ENCODE measurements at regions not wholly inside any gene's neighbourhood (a gene's known extent, or its start where the extent isn't known, plus 50 kb on each side); places are given as distances from the start of the nearest gene placed in this dataset.

GRCh38 chr6:130520221-130520620 is 154.4 kb downstream of the TMEM200A start:
- no peaks in the 10 kb centered on the region for H3K36me3 Mint-ChIP-seq (ENCODE audit: low read depth)
- no peak overlapping the region for H3K27ac Mint-ChIP-seq
- no peak overlapping the region for H3K4me3 Mint-ChIP-seq
- no peak for DNase-seq
- peaks cover 7% of the 10 kb centered on the region for H3K9me3 Mint-ChIP-seq
- H3K4me1 Mint-ChIP-seq, result no peaks in the 10 kb centered on the region
- H3K27me3 Mint-ChIP-seq (ENCODE audit: low read depth, poor library complexity), result peaks cover 4% of the 10 kb centered on the region
- TF ChIP-seq CTCF (IDR thresholded peaks at IDR 0.05), result no peak

- H3K27ac Mint-ChIP-seq, result no peak overlapping the region
- no peaks in the 10 kb centered on the region for H3K36me3 Mint-ChIP-seq (ENCODE audit: low read depth)
- H3K27me3 Mint-ChIP-seq (ENCODE audit: low read depth, poor library complexity), result peaks cover 4% of the 10 kb centered on the region
- H3K9me3 Mint-ChIP-seq, result peaks cover 7% of the 10 kb centered on the region
- DNase-seq, result no peak
- no peak for TF ChIP-seq CTCF (IDR thresholded peaks at IDR 0.05)
- H3K4me3 Mint-ChIP-seq, result no peak overlapping the region
- H3K4me1 Mint-ChIP-seq, result no peaks in the 10 kb centered on the region
Measured at GRCh38 chr6:130520801-130521200, 155.0 kb downstream of the TMEM200A start.

- Mint-ChIP-seq H3K27ac (no peak overlapping the region), H3K4me1 (no peaks in the 10 kb centered on the region), H3K36me3 (ENCODE audit: low read depth) (no peaks in the 10 kb centered on the region), H3K9me3 (peaks cover 7% of the 10 kb centered on the region), H3K4me3 (no peak overlapping the region), H3K27me3 (ENCODE audit: low read depth, poor library complexity) (peaks cover 4% of the 10 kb centered on the region)
- no peak for TF ChIP-seq CTCF (IDR thresholded peaks at IDR 0.05)
- no peak for DNase-seq
Measured at GRCh38 chr6:130524552-130524951, 158.7 kb downstream of the TMEM200A start.

GRCh38 chr6:130525408-130525807 is 159.6 kb downstream of the TMEM200A start:
- Mint-ChIP-seq H3K9me3 (peaks cover 7% of the 10 kb centered on the region), H3K4me3 (no peak overlapping the region), H3K4me1 (no peaks in the 10 kb centered on the region), H3K27me3 (ENCODE audit: low read depth, poor library complexity) (peaks cover 4% of the 10 kb centered on the region), H3K27ac (no peak overlapping the region), H3K36me3 (ENCODE audit: low read depth) (no peaks in the 10 kb centered on the region)
- no peak for TF ChIP-seq CTCF (IDR thresholded peaks at IDR 0.05)
- no peak for DNase-seq

- TF ChIP-seq CTCF (IDR thresholded peaks at IDR 0.05), result no peak
- Mint-ChIP-seq H3K9me3 (peaks cover 2% of the 10 kb centered on the region), H3K27ac (no peak overlapping the region), H3K4me1 (no peaks in the 10 kb centered on the region), H3K4me3 (no peak overlapping the region), H3K36me3 (ENCODE audit: low read depth) (no peaks in the 10 kb centered on the region), H3K27me3 (ENCODE audit: low read depth, poor library complexity) (peaks cover 4% of the 10 kb centered on the region)
- DNase-seq, result no peak
Measured at GRCh38 chr6:130526466-130526865, 160.6 kb downstream of the TMEM200A start.

GRCh38 chr6:130527173-130527572 is 161.4 kb downstream of the TMEM200A start:
- Mint-ChIP-seq H3K36me3 (ENCODE audit: low read depth) (no peaks in the 10 kb centered on the region), H3K4me1 (no peaks in the 10 kb centered on the region), H3K27ac (no peak overlapping the region), H3K4me3 (no peak overlapping the region), H3K9me3 (no peaks in the 10 kb centered on the region), H3K27me3 (ENCODE audit: low read depth, poor library complexity) (peaks cover 4% of the 10 kb centered on the region)
- no peak for TF ChIP-seq CTCF (IDR thresholded peaks at IDR 0.05)
- DNase-seq, result no peak
